Mucosa of descending colon (tissue), 3 donors: ENCODE measurements at regions not wholly inside any gene's neighbourhood (a gene's known extent, or its start where the extent isn't known, plus 50 kb on each side); places are given as distances from the start of the nearest gene placed in this dataset.

Source experiments
- ATAC-seq: fragments of 200-7000 bp; cut with Tn5 transposase; one replicate; pipeline ENCODE4 v1.9.1; 2020; ENCODE audit warnings: mild to moderate bottlenecking, moderate library complexity
- DNase-seq, 3 donors: peaks; one replicate each; pipeline ENCODE4 v3.0.0-alpha.2; 2020
- H3K36me3 ChIP-seq: fragments of 200-600 bp; one replicate; pipeline ENCODE4 v1.8.0; 2021; ENCODE audit warnings: low read depth, mild to moderate bottlenecking
- H3K4me1 ChIP-seq: fragments of 200-600 bp; one replicate; pipeline ENCODE4 v1.8.0; 2021; ENCODE audit warnings: low read depth, mild to moderate bottlenecking
- H3K4me3 ChIP-seq: fragments of 200-600 bp; one replicate; pipeline ENCODE4 v1.8.0; 2021; ENCODE audit warnings: mild to moderate bottlenecking
- H3K9me3 ChIP-seq: fragments of 200-600 bp; one replicate; pipeline ENCODE4 v1.8.0; 2021; ENCODE audit warnings: mild to moderate bottlenecking
- intact Hi-C, 2 donors: fragments of 100-400 bp; cut with DNase I in 1 of 2; cut with micrococcal nuclease in 1 of 2; formaldehyde crosslinking; loops; one replicate each; pipeline versions ENCODE4 v1.11.0 to v1.11.1; 2022; cut with DNase I, micrococcal nuclease
- TF ChIP-seq, protein P1 (sequence below): fragments of 200-600 bp; IDR thresholded peaks from one replicate; pipeline ENCODE4 v1.8.0; 2022; ENCODE audit warnings: antibody characterized with exemption, mild to moderate bottlenecking
- donor health status: DM: no; HTN: no; CAD: no; lungs with moderate emphysema.
- donor health status: DM: no; HTN: no; CAD: no.
- donor health status: DM: no; HTN: yes; CAD: no.

GRCh38 chr16:17853958-17854357, 383.2 kb upstream of the XYLT1 start:
- Histone ChIP-seq H3K9me3 (no peaks in the 10 kb centered on the region), H3K4me3 (no peak overlapping the region), H3K36me3 (no peaks in the 10 kb centered on the region), H3K4me1 (no peaks in the 10 kb centered on the region)
- TF ChIP-seq, protein P1, sequence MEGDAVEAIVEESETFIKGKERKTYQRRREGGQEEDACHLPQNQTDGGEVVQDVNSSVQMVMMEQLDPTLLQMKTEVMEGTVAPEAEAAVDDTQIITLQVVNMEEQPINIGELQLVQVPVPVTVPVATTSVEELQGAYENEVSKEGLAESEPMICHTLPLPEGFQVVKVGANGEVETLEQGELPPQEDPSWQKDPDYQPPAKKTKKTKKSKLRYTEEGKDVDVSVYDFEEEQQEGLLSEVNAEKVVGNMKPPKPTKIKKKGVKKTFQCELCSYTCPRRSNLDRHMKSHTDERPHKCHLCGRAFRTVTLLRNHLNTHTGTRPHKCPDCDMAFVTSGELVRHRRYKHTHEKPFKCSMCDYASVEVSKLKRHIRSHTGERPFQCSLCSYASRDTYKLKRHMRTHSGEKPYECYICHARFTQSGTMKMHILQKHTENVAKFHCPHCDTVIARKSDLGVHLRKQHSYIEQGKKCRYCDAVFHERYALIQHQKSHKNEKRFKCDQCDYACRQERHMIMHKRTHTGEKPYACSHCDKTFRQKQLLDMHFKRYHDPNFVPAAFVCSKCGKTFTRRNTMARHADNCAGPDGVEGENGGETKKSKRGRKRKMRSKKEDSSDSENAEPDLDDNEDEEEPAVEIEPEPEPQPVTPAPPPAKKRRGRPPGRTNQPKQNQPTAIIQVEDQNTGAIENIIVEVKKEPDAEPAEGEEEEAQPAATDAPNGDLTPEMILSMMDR = no peak
- no peak for DNase-seq
- intact Hi-C loops = no loop called here
- no peak for ATAC-seq

DNA sequence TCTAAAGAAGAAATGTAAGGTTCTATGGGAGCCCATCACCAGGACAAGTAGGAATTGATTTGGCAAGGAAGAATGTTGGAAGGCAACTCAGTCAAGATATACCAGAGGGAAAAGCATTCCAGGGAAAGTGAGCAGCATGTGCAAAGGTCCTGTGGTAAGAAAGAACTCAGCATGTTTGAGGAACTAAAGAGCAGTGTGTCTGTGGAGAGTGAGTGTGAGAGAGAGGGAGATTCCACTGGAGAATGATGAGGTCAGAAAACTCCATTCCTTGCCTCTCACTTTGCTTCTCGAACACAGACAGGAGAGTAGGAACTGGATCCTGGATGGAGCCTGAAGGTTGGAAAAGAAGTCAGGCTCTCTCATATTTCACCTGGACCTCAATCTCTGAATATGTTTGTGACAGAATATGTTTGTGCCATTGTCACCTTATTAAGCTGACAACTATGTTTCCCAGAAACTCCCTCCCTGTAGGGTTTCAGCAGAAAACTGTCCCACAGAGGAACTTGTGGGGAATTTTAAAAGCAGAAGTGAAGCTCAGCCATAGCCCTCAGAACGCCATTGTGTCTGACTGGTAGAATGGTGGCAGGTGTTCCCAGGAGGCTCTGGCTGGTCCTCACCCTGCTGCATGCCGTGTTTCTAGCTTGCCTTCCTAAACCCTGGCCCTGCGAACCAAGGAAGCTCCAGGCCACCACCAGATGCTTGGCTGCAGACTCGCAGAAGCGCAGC, 382.4 kb upstream of the XYLT1 start:
- H3K9me3 ChIP-seq = no peaks in the 10 kb centered on the region
- TF ChIP-seq, protein P1 = no peak
- no peaks in the 10 kb centered on the region for H3K36me3 ChIP-seq
- H3K4me1 ChIP-seq = no peaks in the 10 kb centered on the region
- intact Hi-C loops = no loop called here
- H3K4me3 ChIP-seq = no peak overlapping the region
- ATAC-seq = no peak
- DNase-seq = no peak

DNA sequence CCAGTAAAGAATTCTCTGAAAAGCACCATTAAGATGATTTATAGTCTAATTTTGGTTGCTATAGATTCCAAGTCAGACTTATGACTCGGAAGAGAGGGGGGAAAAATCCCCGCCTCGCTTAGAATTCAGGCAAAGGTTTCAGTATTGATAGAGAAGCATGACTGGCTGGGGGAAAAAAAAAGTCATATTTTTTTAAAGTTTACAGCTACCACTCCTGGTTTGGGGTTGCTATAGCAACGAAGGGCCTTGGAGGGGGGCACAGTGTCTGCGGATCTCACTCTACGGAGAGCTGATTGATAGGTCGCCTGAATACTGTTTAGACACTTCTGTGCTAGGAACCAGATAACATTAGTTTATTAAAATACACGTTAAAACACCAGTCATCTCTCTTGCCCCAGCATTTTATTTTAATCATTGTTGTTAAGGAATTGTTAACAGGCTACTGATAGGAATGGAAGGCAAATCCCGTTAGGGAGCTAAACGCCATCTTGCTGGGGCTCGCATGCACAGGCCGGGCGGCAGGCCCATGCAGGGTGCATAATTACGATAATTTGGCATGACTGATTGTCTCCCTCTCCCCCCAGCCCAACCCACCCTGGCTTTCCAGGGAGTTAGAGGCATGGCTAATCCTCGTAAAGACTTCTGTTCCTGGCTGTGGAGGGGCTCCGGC, 380.0 kb upstream of the XYLT1 start:
- no peaks in the 10 kb centered on the region for H3K9me3 ChIP-seq
- no peak overlapping the region for H3K4me3 ChIP-seq
- ATAC-seq (no peak), DNase-seq (no peak)
- H3K36me3 ChIP-seq = no peaks in the 10 kb centered on the region
- H3K4me1 ChIP-seq = no peaks in the 10 kb centered on the region
- TF ChIP-seq, protein P1 = no peak
- intact Hi-C loops = no loop called here

DNA sequence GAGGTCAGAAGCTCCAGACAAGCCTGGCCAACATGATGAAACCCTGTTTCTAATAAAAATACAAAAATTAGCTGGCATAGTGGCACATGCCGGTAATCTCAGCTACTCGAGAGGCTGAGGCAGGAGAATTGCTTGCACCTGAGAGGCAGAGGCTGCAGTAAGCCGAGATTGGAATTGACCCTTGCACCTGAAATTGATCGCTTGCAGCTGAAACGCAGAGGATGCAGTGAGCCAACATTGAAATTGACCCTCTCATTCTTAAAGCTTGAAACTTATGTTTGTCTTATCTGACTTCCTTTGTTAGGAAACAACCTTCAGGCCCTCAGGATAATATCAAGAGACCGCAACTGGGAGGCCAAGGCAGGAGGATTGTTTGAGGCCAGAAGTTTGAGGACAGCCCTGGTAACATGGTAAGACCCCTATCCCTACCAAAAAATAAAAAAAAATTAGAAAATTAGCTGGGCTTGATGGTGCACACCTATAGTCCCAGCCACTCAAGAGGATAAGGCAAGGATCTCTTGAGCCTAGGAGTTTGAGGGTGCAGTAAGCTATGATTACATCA, 376.6 kb upstream of the XYLT1 start:
- H3K9me3 ChIP-seq = no peaks in the 10 kb centered on the region
- no peak overlapping the region for H3K4me3 ChIP-seq
- DNase-seq (no peak), ATAC-seq (no peak)
- intact Hi-C loops = no loop called here
- H3K36me3 ChIP-seq = no peaks in the 10 kb centered on the region
- H3K4me1 ChIP-seq = no peaks in the 10 kb centered on the region
- TF ChIP-seq, protein P1 = no peak

GRCh38 chr16:17846030-17846429, 375.3 kb upstream of the XYLT1 start:
- no peak overlapping the region for H3K4me3 ChIP-seq
- DNase-seq (no peak), ATAC-seq (no peak)
- H3K9me3 ChIP-seq = no peaks in the 10 kb centered on the region
- intact Hi-C loops = no loop called here
- TF ChIP-seq, protein P1 = no peak
- H3K36me3 ChIP-seq = no peaks in the 10 kb centered on the region
- no peaks in the 10 kb centered on the region for H3K4me1 ChIP-seq
